HG03565 (cell line): ENCODE measurements at regions not wholly inside any gene's neighbourhood (a gene's known extent, or its start where the extent isn't known, plus 50 kb on each side); places are given as distances from the start of the nearest gene placed in this dataset.

ENCODE experiments used
- ATAC-seq: cut with Tn5 transposase; IDR thresholded peaks from one replicate; pipeline ENCODE4 v1.9.1; 2021; ENCODE audit warnings: mild to moderate bottlenecking, moderate library complexity; ENCODE audit not compliant: unreplicated experiment

- no peak for ATAC-seq
Observed at GRCh38 chr6:95142101-95142500, 435.2 kb upstream of the MANEA start.

GRCh38 chr6:95142661-95143335, 434.5 kb upstream of the MANEA start:
- no peak for ATAC-seq

- ATAC-seq: no peak
Observed at GRCh38 chr6:95143408-95144180, 433.7 kb upstream of the MANEA start.

GRCh38 chr6:95145457-95145856, 431.9 kb upstream of the MANEA start:
- no peak for ATAC-seq

GRCh38 chr6:95159557-95159956, 417.8 kb upstream of the MANEA start:
- ATAC-seq: no peak

GRCh38 chr6:95169775-95170174, 407.6 kb upstream of the MANEA start:
- ATAC-seq: no peak

- ATAC-seq: no peak
Observed at GRCh38 chr6:95175927-95176675, 401.2 kb upstream of the MANEA start.

GRCh38 chr6:95185874-95186273, 391.5 kb upstream of the MANEA start:
- ATAC-seq: no peak

GRCh38 chr6:95186710-95187109, 390.6 kb upstream of the MANEA start:
- ATAC-seq: no peak

GRCh38 chr6:95197590-95197989, 379.7 kb upstream of the MANEA start:
- no peak for ATAC-seq

- peak; percentile 95 for ATAC-seq
Observed at GRCh38 chr6:95203153-95203754, 374.1 kb upstream of the MANEA start.

GRCh38 chr6:95204178-95204577, 373.2 kb upstream of the MANEA start:
- ATAC-seq: no peak

- ATAC-seq: no peak
Observed at GRCh38 chr6:95208621-95209020, 368.7 kb upstream of the MANEA start.

- no peak for ATAC-seq
Observed at GRCh38 chr6:95209074-95209473, 368.3 kb upstream of the MANEA start.

- no peak for ATAC-seq
Observed at GRCh38 chr6:95216555-95216954, 360.8 kb upstream of the MANEA start.

GRCh38 chr6:95227351-95227750, 350.0 kb upstream of the MANEA start:
- ATAC-seq: no peak

GRCh38 chr6:95228636-95229035, 348.7 kb upstream of the MANEA start:
- no peak for ATAC-seq

- no peak for ATAC-seq
Observed at GRCh38 chr6:95230071-95230740, 347.1 kb upstream of the MANEA start.

- no peak for ATAC-seq
Observed at GRCh38 chr6:95231416-95231815, 345.9 kb upstream of the MANEA start.

GRCh38 chr6:95232446-95232845, 344.9 kb upstream of the MANEA start:
- no peak for ATAC-seq

- no peak for ATAC-seq
Observed at GRCh38 chr6:95233879-95234278, 343.5 kb upstream of the MANEA start.
